ENCODE measurements at regions not wholly inside any gene's neighbourhood (a gene's known extent, or its start where the extent isn't known, plus 50 kb on each side); places are given as distances from the start of the nearest gene placed in this dataset.
A peak's percentile ranks its signal among the peaks of the same experiment; 100 is the strongest.

GRCh38 chr7:116145245-116145852 lies 65.0 kb upstream of the TES start:
- no peak for DNase-seq (ENCODE audit: low spot score)

- no peak for DNase-seq (ENCODE audit: low spot score)
Observed at GRCh38 chr7:116148108-116148507, 62.2 kb upstream of the TES start.

- DNase-seq (ENCODE audit: low spot score), result no peak
Observed at GRCh38 chr7:116148626-116149025, 61.7 kb upstream of the TES start.

- DNase-seq (ENCODE audit: low spot score), result peak; percentile 42
Observed at GRCh38 chr7:116150588-116150987, 59.8 kb upstream of the TES start.

GRCh38 chr7:116152276-116152675 lies 58.1 kb upstream of the TES start:
- no peak for DNase-seq (ENCODE audit: low spot score)

- DNase-seq (ENCODE audit: low spot score), result no peak
Observed at GRCh38 chr7:116153050-116153449, 57.3 kb upstream of the TES start.

- no peak for DNase-seq (ENCODE audit: low spot score)
Observed at GRCh38 chr7:116159711-116160110, 50.6 kb upstream of the TES start.
